Body of pancreas (tissue), 4 donors: ENCODE measurements at regions not wholly inside any gene's neighbourhood (a gene's known extent, or its start where the extent isn't known, plus 50 kb on each side); places are given as distances from the start of the nearest gene placed in this dataset.

Source experiments
- POLR2A ChIP-seq, 3 donors: fragments of 450-650 bp; IDR thresholded peaks; one replicate each; pipeline ENCODE4 v1.6.1; 2016; ENCODE audit warnings: antibody characterized with exemption in 3 of 3, mild to moderate bottlenecking in 2 of 3
- TF ChIP-seq, protein P1 (sequence below), 7 experiments: fragments of 450-650 bp in 4 of 7; fragments of 200-600 bp in 3 of 7; sonication (generic) in 3 of 7; IDR thresholded peaks; one replicate each; pipeline ENCODE4 v1.5.1; 2016 to 2019; ENCODE audit warnings: antibody characterized with exemption in 7 of 7

DNA sequence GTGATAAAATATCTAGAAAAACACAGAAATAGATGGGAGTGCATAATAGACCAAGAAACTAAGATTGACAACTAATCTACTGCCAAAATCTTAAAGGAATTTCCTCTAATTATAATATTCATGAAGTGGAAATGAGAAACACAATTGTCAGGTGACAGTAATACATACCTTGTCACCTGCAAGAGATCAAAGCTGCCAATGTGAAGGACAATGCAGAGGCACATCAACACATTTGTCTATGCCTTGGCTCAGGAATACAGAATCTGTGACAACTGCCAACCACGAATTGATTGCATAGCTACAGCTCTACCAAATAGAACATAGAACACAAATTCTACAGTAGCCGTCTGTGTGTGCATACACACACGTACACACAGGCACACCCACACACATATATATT lies 295.7 kb downstream of the PPARGC1A start:
- TF ChIP-seq, protein P1, sequence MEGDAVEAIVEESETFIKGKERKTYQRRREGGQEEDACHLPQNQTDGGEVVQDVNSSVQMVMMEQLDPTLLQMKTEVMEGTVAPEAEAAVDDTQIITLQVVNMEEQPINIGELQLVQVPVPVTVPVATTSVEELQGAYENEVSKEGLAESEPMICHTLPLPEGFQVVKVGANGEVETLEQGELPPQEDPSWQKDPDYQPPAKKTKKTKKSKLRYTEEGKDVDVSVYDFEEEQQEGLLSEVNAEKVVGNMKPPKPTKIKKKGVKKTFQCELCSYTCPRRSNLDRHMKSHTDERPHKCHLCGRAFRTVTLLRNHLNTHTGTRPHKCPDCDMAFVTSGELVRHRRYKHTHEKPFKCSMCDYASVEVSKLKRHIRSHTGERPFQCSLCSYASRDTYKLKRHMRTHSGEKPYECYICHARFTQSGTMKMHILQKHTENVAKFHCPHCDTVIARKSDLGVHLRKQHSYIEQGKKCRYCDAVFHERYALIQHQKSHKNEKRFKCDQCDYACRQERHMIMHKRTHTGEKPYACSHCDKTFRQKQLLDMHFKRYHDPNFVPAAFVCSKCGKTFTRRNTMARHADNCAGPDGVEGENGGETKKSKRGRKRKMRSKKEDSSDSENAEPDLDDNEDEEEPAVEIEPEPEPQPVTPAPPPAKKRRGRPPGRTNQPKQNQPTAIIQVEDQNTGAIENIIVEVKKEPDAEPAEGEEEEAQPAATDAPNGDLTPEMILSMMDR (IDR thresholded peaks at IDR 0.05): no peak
- TF ChIP-seq POLR2A (IDR thresholded peaks at IDR 0.05): no peak
